ENCODE measurements at regions not wholly inside any gene's neighbourhood (a gene's known extent, or its start where the extent isn't known, plus 50 kb on each side); places are given as distances from the start of the nearest gene placed in this dataset.

GRCh38 chr1:55894521-55894920 lies 679.4 kb upstream of the USP24 start:
- no peak for TF ChIP-seq CTCF (conservative IDR thresholded peaks at IDR 0.05; ENCODE audit: low read length)
- no peak for TF ChIP-seq EZH2phosphoT487 (IDR thresholded peaks at IDR 0.05; ENCODE audit: borderline replicate concordance, low read depth, low read length)
